ENCODE measurements at regions not wholly inside any gene's neighbourhood (a gene's known extent, or its start where the extent isn't known, plus 50 kb on each side); places are given as distances from the start of the nearest gene placed in this dataset.

GRCh38 chr6:43934183-43934802, 164.3 kb downstream of the VEGFA start:
- Histone ChIP-seq H3K4me3 (replicated peaks in 1 of 3; ENCODE audit: insufficient read depth in 1 of 3, low read depth in 1 of 3, low read length in 3 of 3) (no peak overlapping the region), H3K36me3 (ENCODE audit: control insufficient read depth in 2 of 2, extremely low read depth in 1 of 2, insufficient read depth in 2 of 2, low read length in 2 of 2) (no peaks in the 10 kb centered on the region), H3K4me1 (ENCODE audit: control insufficient read depth, extremely low read depth, insufficient read depth, low read length) (peaks cover 6% of the 10 kb centered on the region), H3K27ac (ENCODE audit: insufficient read depth, low read depth, low read length) (no peak overlapping the region), H3K4me2 (ENCODE audit: insufficient read depth, low read length) (no peak overlapping the region), H4K20me1 (replicated peaks; ENCODE audit: control insufficient read depth, extremely low read depth, insufficient read depth, low read length) (no peaks in the 10 kb centered on the region), H3K27me3 (ENCODE audit: control insufficient read depth in 2 of 2, insufficient read depth in 2 of 2, low read length in 2 of 2) (no peaks in the 10 kb centered on the region), H3K79me2 (ENCODE audit: control insufficient read depth, insufficient read depth, low read length) (no peaks in the 10 kb centered on the region), H3K9me1 (replicated peaks; ENCODE audit: control insufficient read depth, extremely low read depth, insufficient read depth, low read length) (no peaks in the 10 kb centered on the region), H2AFZ (ENCODE audit: low read depth, low read length) (no peak overlapping the region), H3K9ac (replicated peaks; ENCODE audit: extremely low read depth, insufficient read depth, low read length) (no peak overlapping the region), H3K9me3 (replicated peaks; ENCODE audit: control insufficient read depth, insufficient read depth, low read length) (no peaks in the 10 kb centered on the region)
- dilution Hi-C loops (cut with MboI; ENCODE audit: extremely low pct_ligation_motif_present, low sequenced_read_pairs) = no loop called here
- POLR2A ChIA-PET = no interaction called here
- intact Hi-C loops (cut with micrococcal nuclease) = no loop called here
- TF ChIP-seq MAX (IDR thresholded peaks at IDR 0.05; ENCODE audit: insufficient read depth, insufficient read length) = no peak
- TF ChIP-seq POLR2A (IDR thresholded peaks at IDR 0.05; ENCODE audit: low read depth, low read length) = no peak
- TF ChIP-seq POLR2AphosphoS5 (IDR thresholded peaks at IDR 0.05; ENCODE audit: insufficient read depth, low read depth, low read length) = no peak
- TF ChIP-seq JUN (IDR thresholded peaks at IDR 0.05; ENCODE audit: borderline replicate concordance, insufficient read depth, insufficient read length, low read depth) = no peak
- no peak for TF ChIP-seq FOS (IDR thresholded peaks at IDR 0.05; ENCODE audit: borderline replicate concordance, insufficient read depth, low read length)
- TF ChIP-seq MYC (IDR thresholded peaks at IDR 0.05; ENCODE audit: low read depth, low read length) = no peak
- no peak for TF ChIP-seq EZH2 (IDR thresholded peaks at IDR 0.05; ENCODE audit: borderline replicate concordance, low read depth, low read length, severe bottlenecking)
- no peak for TF ChIP-seq GATA2 (IDR thresholded peaks at IDR 0.05; ENCODE audit: insufficient read depth, insufficient read length, low read depth, low read length)
- TF ChIP-seq CTCF (IDR thresholded peaks at IDR 0.05; ENCODE audit: extremely low read depth in 1 of 2, insufficient read depth in 1 of 2, low read depth in 1 of 2, low read length in 2 of 2) = no peak
- CTCF ChIA-PET = interaction anchor here (1.1 kb wide), 2 partner anchors 9 to 145 kb away, joined by 3 read pairs; no protein-coding TSS in a partner anchor
- DNase-seq (ENCODE audit: low read depth, low spot score) = no peak
- no peak for FAIRE-seq
- no TSS peak for BruUV-seq (replicated peaks)

All from endothelial cell of umbilical vein (primary cell).